H1 (cell line): ENCODE measurements at regions not wholly inside any gene's neighbourhood (a gene's known extent, or its start where the extent isn't known, plus 50 kb on each side); places are given as distances from the start of the nearest gene placed in this dataset.

Experiments
- CTCF ChIA-PET: fragments of 300-600 bp; sonication (Branson Sonifier 250); formaldehyde crosslinking; loops from one replicate; lab custom pipeline; 2021; ENCODE audit not compliant: partially characterized antibody; lab: Charles Lee
- POLR2A ChIA-PET: fragments of 300-600 bp; sonication (Branson Sonifier 250); formaldehyde crosslinking; loops from one replicate; lab custom pipeline; 2021; ENCODE audit warnings: inconsistent platforms; ENCODE audit not compliant: partially characterized antibody; lab: Charles Lee
- DNase-seq, 2 experiments: peaks; one replicate each; pipeline versions ENCODE4 v3.0.0 to v3.0.0-alpha.2; 2010 to 2022; ENCODE audit warnings: low spot score in 2 of 2, low read depth in 1 of 2, mixed read lengths in 1 of 2
- FAIRE-seq: peaks from 2 replicates; lab custom pipeline; 2011; peaks lifted over from hg19 to GRCh38; lab: Jason Lieb, UNC
- H2AFZ ChIP-seq: 2 replicates; pipeline ENCODE4 v1.8.1; 2012; ENCODE audit warnings: low read length, inconsistent platforms
- H2AK5ac ChIP-seq: 2 replicates; pipeline ENCODE4 v1.6.1; 2013; ENCODE audit warnings: low read depth, low read length
- H2BK120ac ChIP-seq: replicated peaks from 2 replicates; pipeline ENCODE3; 2013; ENCODE audit warnings: low read depth, low read length, inconsistent platforms
- H2BK12ac ChIP-seq: 2 replicates; pipeline ENCODE4 v1.6.1; 2013; ENCODE audit warnings: low read depth, low read length
- H2BK15ac ChIP-seq: 2 replicates; pipeline ENCODE4 v1.6.1; 2013; ENCODE audit warnings: low read length
- H2BK20ac ChIP-seq: 2 replicates; pipeline ENCODE4 v1.6.1; 2013; ENCODE audit warnings: low read length
- H2BK5ac ChIP-seq: 2 replicates; pipeline ENCODE4 v1.6.1; 2013; ENCODE audit warnings: low read depth, low read length
- H3K14ac ChIP-seq: 2 replicates; pipeline ENCODE4 v1.6.1; 2013; ENCODE audit warnings: inconsistent platforms; ENCODE audit not compliant: insufficient read length
- H3K18ac ChIP-seq: 2 replicates; pipeline ENCODE4 v1.6.1; 2013; ENCODE audit warnings: low read length; ENCODE audit errors: extremely low read depth
- H3K23ac ChIP-seq: 2 replicates; pipeline ENCODE4 v1.6.1; 2013; ENCODE audit warnings: inconsistent platforms; ENCODE audit not compliant: insufficient read length
- H3K23me2 ChIP-seq: 2 replicates; pipeline ENCODE4 v1.6.1; 2013; ENCODE audit warnings: low read depth, low read length
- H3K27ac ChIP-seq: 2 replicates; pipeline ENCODE4 v1.6.1; 2011; ENCODE audit warnings: low read depth, low read length, inconsistent platforms
- H3K27me3 ChIP-seq, 4 experiments: replicated peaks in 1 of 4; 1 replicate in 1 of 4; 2 replicates in 3 of 4; pipeline versions ENCODE4 v1.6.1 to v1.8.1; 2011 to 2013; ENCODE audit warnings: low read length in 3 of 4, mild to moderate bottlenecking in 3 of 4, inconsistent platforms in 2 of 4, mixed read lengths in 2 of 4, moderate library complexity in 1 of 4; ENCODE audit not compliant: control insufficient read depth in 3 of 4, insufficient read depth in 3 of 4; ENCODE audit errors: extremely low read depth in 1 of 4
- H3K36me3 ChIP-seq, 4 experiments: 2 replicates each; pipeline versions ENCODE4 v1.6.1 to v1.8.1; 2011 to 2013; ENCODE audit warnings: mild to moderate bottlenecking in 4 of 4, low read length in 3 of 4, moderate library complexity in 2 of 4, control low read depth in 1 of 4, inconsistent platforms in 1 of 4; ENCODE audit not compliant: insufficient read depth in 4 of 4, control insufficient read depth in 2 of 4
- H3K4ac ChIP-seq: replicated peaks from 2 replicates; pipeline ENCODE3; 2013; ENCODE audit warnings: low read length, low read depth, mixed read lengths, inconsistent platforms; ENCODE audit not compliant: insufficient read length
- H3K4me1 ChIP-seq, 4 experiments: replicated peaks in 1 of 4; 1 replicate in 1 of 4; 2 replicates in 3 of 4; pipeline versions ENCODE4 v1.6.1 to v1.8.1; 2011 to 2013; ENCODE audit warnings: low read length in 3 of 4, inconsistent platforms in 2 of 4, mixed read lengths in 1 of 4; ENCODE audit not compliant: insufficient read depth in 4 of 4, control insufficient read depth in 3 of 4
- H3K4me2 ChIP-seq, 2 experiments: 2 replicates each; pipeline versions ENCODE4 v1.6.1 to v1.8.1; 2011 to 2013; ENCODE audit warnings: low read depth in 2 of 2, low read length in 2 of 2, control low read depth in 1 of 2, inconsistent platforms in 1 of 2, mild to moderate bottlenecking in 1 of 2; ENCODE audit not compliant: insufficient read depth in 1 of 2
- H3K4me3 ChIP-seq, 4 experiments: fragments of 200-600, 300-600 bp in 1 of 4; sonication (generic), shearing (Covaris generic), sonication (Bioruptor Twin) in 1 of 4; 2 replicates each; pipeline versions ENCODE4 v1.5.1 to v1.8.1; 2011 to 2016; ENCODE audit warnings: low read length in 4 of 4, low read depth in 3 of 4, control low read depth in 2 of 4, inconsistent platforms in 2 of 4, mild to moderate bottlenecking in 2 of 4, mixed read lengths in 1 of 4, moderate library complexity in 1 of 4; ENCODE audit not compliant: insufficient read depth in 2 of 4; ENCODE audit errors: extremely low read depth in 1 of 4
- H3K56ac ChIP-seq: replicated peaks from 2 replicates; pipeline ENCODE3; 2013; ENCODE audit warnings: low read depth, mild to moderate bottlenecking, mixed read lengths, low read length, inconsistent platforms; ENCODE audit not compliant: insufficient read length
- H3K79me1 ChIP-seq: 2 replicates; pipeline ENCODE4 v1.6.1; 2013; ENCODE audit warnings: low read depth, low read length, control low read depth
- H3K79me2 ChIP-seq, 2 experiments: 2 replicates each; pipeline versions ENCODE4 v1.6.1 to v1.8.1; 2012 to 2013; ENCODE audit warnings: low read length in 2 of 2, mild to moderate bottlenecking in 2 of 2, inconsistent platforms in 1 of 2; ENCODE audit not compliant: insufficient read depth in 2 of 2, control insufficient read depth in 1 of 2
- H3K9ac ChIP-seq, 4 experiments: replicated peaks in 1 of 4; 1 replicate in 1 of 4; 2 replicates in 3 of 4; pipeline versions ENCODE4 v1.6.1 to v1.8.1; 2011 to 2013; ENCODE audit warnings: low read depth in 3 of 4, low read length in 3 of 4, control low read depth in 2 of 4, mild to moderate bottlenecking in 2 of 4, moderate library complexity in 2 of 4, inconsistent platforms in 1 of 4; ENCODE audit errors: extremely low read depth in 1 of 4
- H3K9me3 ChIP-seq, 2 experiments: 2 replicates each; pipeline versions ENCODE4 v1.6.1 to v1.8.1; 2012 to 2013; ENCODE audit warnings: mild to moderate bottlenecking in 2 of 2, moderate library complexity in 2 of 2, control low read depth in 1 of 2, inconsistent platforms in 1 of 2, low read depth in 1 of 2, low read length in 1 of 2, mixed read lengths in 1 of 2; ENCODE audit not compliant: insufficient read depth in 2 of 2
- H4K20me1 ChIP-seq, 2 experiments: replicated peaks in 1 of 2; 2 replicates each; pipeline versions ENCODE3 to v1.8.1; 2011 to 2013; ENCODE audit warnings: inconsistent platforms in 2 of 2, low read length in 2 of 2, mild to moderate bottlenecking in 1 of 2; ENCODE audit not compliant: insufficient read depth in 2 of 2, control insufficient read depth in 1 of 2
- H4K5ac ChIP-seq: 2 replicates; pipeline ENCODE4 v1.6.1; 2013; ENCODE audit warnings: low read length, low read depth, mixed read lengths, inconsistent platforms; ENCODE audit not compliant: insufficient read length
- H4K8ac ChIP-seq: 2 replicates; pipeline ENCODE4 v1.8.0; 2013; ENCODE audit warnings: mild to moderate bottlenecking, moderate library complexity, low read length, inconsistent platforms; ENCODE audit not compliant: insufficient read depth; ENCODE audit errors: extremely low read depth
- H4K91ac ChIP-seq: replicated peaks from 2 replicates; pipeline ENCODE3; 2013; ENCODE audit warnings: low read length, mixed read lengths, inconsistent platforms; ENCODE audit not compliant: insufficient read length
- ZNF274 ChIP-seq: IDR thresholded peaks from 2 replicates; pipeline ENCODE4 v1.7.0; 2012; ENCODE audit warnings: low read length, borderline replicate concordance; ENCODE audit errors: extremely low read depth

GRCh38 chr14:65357689-65358088 lies 54.8 kb upstream of the FUT8 start:
- FAIRE-seq, result no peak
- no peak overlapping the region for H4K8ac ChIP-seq
- no peak overlapping the region for H3K14ac ChIP-seq
- ChIA-PET POLR2A (no interaction called here), CTCF (no interaction called here)
- H3K79me2 ChIP-seq, result no peaks in the 10 kb centered on the region
- no peak overlapping the region for H4K91ac ChIP-seq
- no peak overlapping the region for H2AK5ac ChIP-seq
- no peak overlapping the region for H2BK5ac ChIP-seq
- no peaks in the 10 kb centered on the region for H4K20me1 ChIP-seq
- TF ChIP-seq ZNF274, result no peak
- H3K4ac ChIP-seq, result no peak overlapping the region
- no peaks in the 10 kb centered on the region for H3K79me1 ChIP-seq
- H3K4me1 ChIP-seq, result peaks cover 0 to 5% (median 1%) of the 10 kb centered on the region in 4 experiments; a peak in 3 of 7 replicates
- H3K9ac ChIP-seq, result no peak overlapping the region
- H2BK12ac ChIP-seq, result no peak overlapping the region
- no peak overlapping the region for H2BK120ac ChIP-seq
- no peak overlapping the region for H2BK20ac ChIP-seq
- H3K4me2 ChIP-seq, result no peak overlapping the region
- no peak overlapping the region for H3K18ac ChIP-seq
- no peak overlapping the region for H3K23ac ChIP-seq
- no peaks in the 10 kb centered on the region; a peak in 1 of 7 replicates for H3K27me3 ChIP-seq
- H3K56ac ChIP-seq, result no peak overlapping the region
- no peak overlapping the region for H3K4me3 ChIP-seq
- H3K27ac ChIP-seq, result no peak overlapping the region
- no peaks in the 10 kb centered on the region; the same call in 1 of the 2 replicates for H3K23me2 ChIP-seq
- H4K5ac ChIP-seq, result no peak overlapping the region
- H3K9me3 ChIP-seq, result no peaks in the 10 kb centered on the region
- DNase-seq, result no peak
- no peak overlapping the region for H2AFZ ChIP-seq
- no peaks in the 10 kb centered on the region for H3K36me3 ChIP-seq
- H2BK15ac ChIP-seq, result no peak overlapping the region
